ENCODE measurements at regions not wholly inside any gene's neighbourhood (a gene's known extent, or its start where the extent isn't known, plus 50 kb on each side); places are given as distances from the start of the nearest gene placed in this dataset.

DNA sequence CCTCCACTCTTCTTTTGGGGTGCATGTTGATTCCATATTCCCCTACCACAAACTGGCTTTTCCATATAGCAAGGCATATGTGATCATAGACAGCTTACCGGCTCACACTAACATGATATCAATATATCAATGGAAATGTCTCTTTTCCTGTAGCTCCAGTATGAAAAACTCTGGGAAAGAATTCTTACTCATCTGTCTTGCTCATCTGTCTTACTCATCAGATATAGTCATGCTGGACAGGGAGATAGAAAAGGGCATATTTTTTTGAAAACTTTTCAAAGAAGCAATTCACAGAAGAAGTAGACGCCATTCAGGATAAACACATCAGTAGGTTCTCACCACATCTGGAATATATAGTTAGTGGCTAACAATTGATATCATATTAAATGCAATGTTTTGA lies 794.7 kb downstream of the RAB28 start:
- TF ChIP-seq CTCF (IDR thresholded peaks at IDR 0.05), result no peak
- TF ChIP-seq POLR2AphosphoS5 (IDR thresholded peaks at IDR 0.05), result no peak
- no peak for TF ChIP-seq POLR2A (IDR thresholded peaks at IDR 0.05)
- no peak for TF ChIP-seq EP300 (IDR thresholded peaks at IDR 0.05)
- 95 to 97% methylated on average over 2 of the region's 2 CpGs for WGBS, 2 donors
- intact Hi-C loops (cut with DNase I), result no loop called here

GRCh38 chr4:12679217-12679616 lies 804.9 kb downstream of the RAB28 start:
- TF ChIP-seq POLR2A (IDR thresholded peaks at IDR 0.05) (no peak), POLR2AphosphoS5 (IDR thresholded peaks at IDR 0.05) (no peak), EP300 (IDR thresholded peaks at IDR 0.05) (no peak), CTCF (IDR thresholded peaks at IDR 0.05) (no peak)
- H3K4me1 ChIP-seq, result no peaks in the 10 kb centered on the region
- H3K27me3 ChIP-seq, result no peaks in the 10 kb centered on the region
- no peaks in the 10 kb centered on the region for H3K36me3 ChIP-seq
- no peak overlapping the region for H3K27ac ChIP-seq
- H3K4me3 ChIP-seq, result no peak overlapping the region
- DNase-seq, result no peak
- 25% methylated on average over 2 of the region's 2 CpGs for WGBS, 2 donors
- H3K9me3 ChIP-seq, result peaks cover 0 to 4% (median 0%) of the 10 kb centered on the region in 4 donors
- intact Hi-C loops (cut with DNase I), result no loop called here

More for the DNA sequence above, 794.7 kb downstream of the RAB28 start:
- Histone ChIP-seq H3K27ac (no peak overlapping the region), H3K4me3 (no peak overlapping the region), H3K4me1 (no peaks in the 10 kb centered on the region), H3K36me3 (no peaks in the 10 kb centered on the region), H3K27me3 (no peaks in the 10 kb centered on the region), H3K9me3 (no peaks in the 10 kb centered on the region)
- DNase-seq, result no peak

GRCh38 chr4:12674184-12674583 lies 810.0 kb downstream of the RAB28 start:
- no peak for DNase-seq
- TF ChIP-seq CTCF (IDR thresholded peaks at IDR 0.05), result no peak
- no peak for TF ChIP-seq POLR2A (IDR thresholded peaks at IDR 0.05)
- TF ChIP-seq EP300 (IDR thresholded peaks at IDR 0.05), result no peak
- no peak for TF ChIP-seq POLR2AphosphoS5 (IDR thresholded peaks at IDR 0.05)
- Histone ChIP-seq H3K36me3 (no peaks in the 10 kb centered on the region), H3K27me3 (no peaks in the 10 kb centered on the region), H3K9me3 (peaks cover 0 to 8% (median 0%) of the 10 kb centered on the region in 4 donors), H3K4me3 (no peak overlapping the region), H3K27ac (no peak overlapping the region), H3K4me1 (no peaks in the 10 kb centered on the region)
- intact Hi-C loops (cut with DNase I), result no loop called here

GRCh38 chr4:12672303-12672702 lies 811.8 kb downstream of the RAB28 start:
- Histone ChIP-seq H3K36me3 (no peaks in the 10 kb centered on the region), H3K4me3 (no peak overlapping the region), H3K4me1 (no peaks in the 10 kb centered on the region), H3K27ac (no peak overlapping the region), H3K27me3 (no peaks in the 10 kb centered on the region), H3K9me3 (peaks cover 0 to 8% (median 0%) of the 10 kb centered on the region in 4 donors)
- WGBS, 2 donors, result 66 to 81% methylated on average over 4 of the region's 4 CpGs
- intact Hi-C loops (cut with DNase I), result no loop called here
- TF ChIP-seq CTCF (IDR thresholded peaks at IDR 0.05) (no peak), POLR2AphosphoS5 (IDR thresholded peaks at IDR 0.05) (no peak), EP300 (IDR thresholded peaks at IDR 0.05) (no peak), POLR2A (IDR thresholded peaks at IDR 0.05) (no peak)
- no peak for DNase-seq

DNA sequence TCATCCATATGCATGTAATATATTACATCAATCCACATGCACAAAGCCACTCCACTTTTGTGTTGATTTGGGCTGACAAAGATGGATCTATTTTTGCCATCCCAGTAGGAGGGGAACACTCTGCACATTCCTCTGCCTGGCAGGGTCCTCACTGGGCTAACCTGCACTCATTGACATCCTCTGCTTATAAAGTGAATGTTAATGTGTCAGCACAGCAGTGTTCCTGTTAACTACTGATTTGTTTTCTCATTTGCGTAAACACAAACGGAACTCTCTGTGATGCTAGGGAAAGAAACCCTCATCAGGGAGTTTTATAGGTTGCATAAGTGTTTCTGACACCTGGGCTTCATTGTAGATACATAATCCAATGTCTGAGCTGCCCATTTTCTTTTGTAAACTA lies 826.0 kb downstream of the RAB28 start:
- Histone ChIP-seq H3K4me3 (no peak overlapping the region), H3K4me1 (no peaks in the 10 kb centered on the region), H3K27ac (no peak overlapping the region), H3K36me3 (no peaks in the 10 kb centered on the region), H3K9me3 (no peaks in the 10 kb centered on the region), H3K27me3 (no peaks in the 10 kb centered on the region)
- WGBS, 2 donors, result 74 to 77% methylated on average over 2 of the region's 2 CpGs
- no peak for DNase-seq
- TF ChIP-seq POLR2AphosphoS5 (IDR thresholded peaks at IDR 0.05), result no peak
- TF ChIP-seq POLR2A (IDR thresholded peaks at IDR 0.05), result no peak
- no peak for TF ChIP-seq CTCF (IDR thresholded peaks at IDR 0.05)
- TF ChIP-seq EP300 (IDR thresholded peaks at IDR 0.05), result no peak
- intact Hi-C loops (cut with DNase I), result no loop called here

Data from sigmoid colon (tissue), 6 donors.